ENCODE measurements at regions not wholly inside any gene's neighbourhood (a gene's known extent, or its start where the extent isn't known, plus 50 kb on each side); places are given as distances from the start of the nearest gene placed in this dataset.

DNA sequence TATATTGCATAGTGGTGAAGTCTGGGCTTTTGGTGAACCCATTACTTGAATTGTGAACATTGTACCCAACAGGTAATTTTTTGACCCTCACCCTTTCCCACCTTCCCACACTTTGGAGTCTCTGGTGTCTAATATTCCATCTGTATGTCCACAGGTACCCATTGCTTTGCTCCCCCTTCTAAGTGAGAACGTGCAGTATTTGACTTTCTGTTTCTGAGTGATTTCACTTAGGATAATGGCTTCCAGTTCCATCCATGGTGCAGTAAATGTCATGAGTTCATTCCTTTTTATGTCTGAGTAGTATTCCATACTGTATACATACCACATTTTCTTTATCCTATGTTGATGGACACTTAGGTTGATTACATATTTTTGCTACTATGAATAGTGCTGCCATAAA is 91.5 kb upstream of the KIF5B start:
- Histone ChIP-seq H3K27me3 (no peaks in the 10 kb centered on the region), H3K4me1 (peaks cover 0 to 19% (median 10%) of the 10 kb centered on the region in 12 donors), H3K4me3 (no peak overlapping the region), H3K36me3 (no peaks in the 10 kb centered on the region), H3K27ac (no peak overlapping the region), H3K9me3 (peaks cover 0 to 2% (median 0%) of the 10 kb centered on the region in 12 donors)
- ATAC-seq (no peak), DNase-seq (no peak)
- intact Hi-C loops (cut with DNase I): loop anchor here in 1 of 10 donors (10.0 kb wide), 1 partner anchor 93 kb away; the partner anchor contains the start of gene KIF5B
- TF ChIP-seq, protein P1, sequence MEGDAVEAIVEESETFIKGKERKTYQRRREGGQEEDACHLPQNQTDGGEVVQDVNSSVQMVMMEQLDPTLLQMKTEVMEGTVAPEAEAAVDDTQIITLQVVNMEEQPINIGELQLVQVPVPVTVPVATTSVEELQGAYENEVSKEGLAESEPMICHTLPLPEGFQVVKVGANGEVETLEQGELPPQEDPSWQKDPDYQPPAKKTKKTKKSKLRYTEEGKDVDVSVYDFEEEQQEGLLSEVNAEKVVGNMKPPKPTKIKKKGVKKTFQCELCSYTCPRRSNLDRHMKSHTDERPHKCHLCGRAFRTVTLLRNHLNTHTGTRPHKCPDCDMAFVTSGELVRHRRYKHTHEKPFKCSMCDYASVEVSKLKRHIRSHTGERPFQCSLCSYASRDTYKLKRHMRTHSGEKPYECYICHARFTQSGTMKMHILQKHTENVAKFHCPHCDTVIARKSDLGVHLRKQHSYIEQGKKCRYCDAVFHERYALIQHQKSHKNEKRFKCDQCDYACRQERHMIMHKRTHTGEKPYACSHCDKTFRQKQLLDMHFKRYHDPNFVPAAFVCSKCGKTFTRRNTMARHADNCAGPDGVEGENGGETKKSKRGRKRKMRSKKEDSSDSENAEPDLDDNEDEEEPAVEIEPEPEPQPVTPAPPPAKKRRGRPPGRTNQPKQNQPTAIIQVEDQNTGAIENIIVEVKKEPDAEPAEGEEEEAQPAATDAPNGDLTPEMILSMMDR (IDR thresholded peaks at IDR 0.05): no peak
- TF ChIP-seq POLR2A (IDR thresholded peaks at IDR 0.05): no peak
- 91 to 100% (median 97%) methylated on average over 1 of the region's 1 CpG for WGBS, 4 donors

DNA sequence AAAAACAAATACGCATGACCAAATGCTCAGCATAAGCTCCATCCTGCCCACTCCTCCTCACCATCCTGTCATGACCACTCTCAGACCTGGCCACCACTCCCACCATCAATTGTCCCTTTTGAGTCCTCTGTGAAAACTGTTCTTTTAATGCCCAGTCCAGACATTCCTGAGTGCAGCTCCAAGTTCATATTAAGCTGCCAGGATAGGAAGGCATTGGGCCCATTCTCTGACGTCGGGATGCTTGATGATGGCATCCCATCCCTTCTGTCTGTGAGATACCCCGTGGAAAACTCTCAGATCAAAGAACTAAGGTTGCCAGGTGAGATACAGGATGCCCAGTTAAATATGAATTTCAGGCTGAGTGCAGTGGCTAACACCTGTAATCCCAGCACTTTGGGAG is 89.9 kb upstream of the KIF5B start:
- H3K27me3 ChIP-seq: no peaks in the 10 kb centered on the region
- TF ChIP-seq, protein P1 (IDR thresholded peaks at IDR 0.05): no peak
- no peak for TF ChIP-seq POLR2A (IDR thresholded peaks at IDR 0.05)
- H3K9me3 ChIP-seq: no peaks in the 10 kb centered on the region
- H3K36me3 ChIP-seq: no peaks in the 10 kb centered on the region
- H3K27ac ChIP-seq: no peak overlapping the region
- WGBS, 4 donors: 92 to 95% (median 93%) methylated on average over 4 of the region's 4 CpGs
- H3K4me1 ChIP-seq: peaks cover 0 to 26% (median 13%) of the 10 kb centered on the region in 12 donors
- no peak for DNase-seq
- H3K4me3 ChIP-seq: no peak overlapping the region
- ATAC-seq: no peak
- intact Hi-C loops (cut with DNase I): loop anchor here in 1 of 10 donors (10.0 kb wide), 1 partner anchor 91 kb away; the partner anchor contains the start of gene KIF5B

DNA sequence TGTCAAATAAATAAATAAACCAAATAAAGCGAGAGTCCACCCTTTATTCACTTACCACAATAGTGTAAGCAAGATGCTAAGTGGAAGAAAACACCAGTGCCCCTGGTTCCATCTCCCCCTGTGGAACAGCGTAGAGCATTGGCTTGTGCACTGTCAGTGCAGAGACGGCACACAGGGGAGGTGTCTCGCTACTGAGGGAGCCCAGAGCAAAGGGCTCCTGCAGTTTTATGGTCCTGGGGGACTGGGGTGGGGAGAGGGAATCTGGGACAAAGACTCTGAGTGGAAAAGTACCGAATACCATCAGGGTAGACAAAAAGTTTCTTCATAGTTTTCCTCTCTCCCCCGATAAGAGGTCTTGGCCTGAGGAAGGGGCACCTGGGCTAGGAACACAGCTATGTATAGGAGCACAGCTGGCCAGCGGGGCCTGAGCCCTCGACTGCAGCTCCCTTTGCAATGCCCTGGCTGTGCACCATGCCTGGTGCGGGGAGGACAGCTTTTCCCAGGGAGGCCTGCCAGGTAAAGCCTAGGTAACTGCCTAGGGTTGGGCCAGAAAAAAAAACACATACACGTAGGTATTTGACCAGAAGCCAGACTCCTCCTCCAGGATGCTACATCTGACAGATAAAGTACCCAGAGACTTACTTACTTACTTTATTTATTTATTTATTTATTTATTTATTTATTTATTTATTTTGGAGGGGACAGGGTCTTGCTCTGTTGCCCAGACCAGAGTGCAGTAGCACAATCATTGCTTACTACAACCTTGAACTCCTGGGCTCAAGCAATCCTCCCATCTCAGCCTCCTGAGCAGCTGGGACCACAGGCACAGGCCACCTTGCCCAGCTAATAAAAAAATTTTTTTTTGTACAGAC is 88.8 kb upstream of the KIF5B start:
- TF ChIP-seq, protein P1 (IDR thresholded peaks at IDR 0.05): no peak
- no peak for TF ChIP-seq POLR2A (IDR thresholded peaks at IDR 0.05)
- intact Hi-C loops (cut with DNase I): loop anchor here in 4 of 10 donors (5.0 to 10.0 kb wide), 2 partner anchors 88 to 90 kb away; partner anchors contain the start of gene KIF5B (in 4 of the 4)
- WGBS, 4 donors: 86 to 90% (median 88%) methylated on average over 10 of the region's 10 CpGs

DNA sequence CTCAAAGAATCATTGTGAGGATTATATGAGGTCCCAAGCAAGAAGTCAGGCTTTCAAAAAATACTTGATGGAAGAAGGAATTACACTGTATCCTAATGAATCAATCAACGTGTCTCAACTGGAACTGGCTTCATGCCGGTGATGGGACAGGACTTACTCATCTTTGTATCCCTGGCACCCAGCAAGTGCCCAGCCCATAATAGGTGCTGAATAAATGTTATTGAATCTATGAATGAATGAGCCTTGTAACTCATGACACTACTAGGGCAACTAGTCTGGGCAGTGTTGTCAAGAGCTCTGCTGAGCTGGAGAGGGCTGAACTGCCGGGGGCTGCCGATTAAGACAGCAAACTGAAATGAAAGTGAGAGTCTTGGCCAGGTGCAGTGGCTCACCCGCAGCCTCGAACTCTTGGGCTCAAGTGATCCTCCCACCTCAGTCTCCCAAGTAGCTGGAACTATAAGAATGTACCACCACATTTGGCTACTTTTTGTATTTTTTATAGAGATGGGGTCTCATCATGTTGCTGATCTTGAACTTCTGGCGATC is 87.2 kb upstream of the KIF5B start:
- Histone ChIP-seq H3K27ac (no peak overlapping the region), H3K9me3 (no peaks in the 10 kb centered on the region), H3K4me1 (peaks cover 0 to 31% (median 19%) of the 10 kb centered on the region in 12 donors), H3K4me3 (no peak overlapping the region), H3K36me3 (no peaks in the 10 kb centered on the region), H3K27me3 (no peaks in the 10 kb centered on the region)
- TF ChIP-seq, protein P1 (IDR thresholded peaks at IDR 0.05): no peak
- no peak for TF ChIP-seq POLR2A (IDR thresholded peaks at IDR 0.05)
- DNase-seq: no peak
- intact Hi-C loops (cut with DNase I): loop anchor here in 4 of 10 donors (5.0 to 10.0 kb wide), 2 partner anchors 86 to 89 kb away; partner anchors contain the start of gene KIF5B (in 4 of the 4)
- 95 to 98% (median 96%) methylated on average over 7 of the region's 7 CpGs for WGBS, 4 donors
- ATAC-seq: no peak

More for the DNA sequence above, 88.8 kb upstream of the KIF5B start:
- peaks cover 0 to 29% (median 14%) of the 10 kb centered on the region in 12 donors for H3K4me1 ChIP-seq
- H3K9me3 ChIP-seq: no peaks in the 10 kb centered on the region
- H3K27ac ChIP-seq: no peak overlapping the region
- no peak for ATAC-seq
- H3K36me3 ChIP-seq: no peaks in the 10 kb centered on the region
- no peak for DNase-seq
- no peaks in the 10 kb centered on the region for H3K27me3 ChIP-seq
- H3K4me3 ChIP-seq: no peak overlapping the region

Measured in heart left ventricle (tissue), 16 donors.